GM12878 (cell line): ENCODE measurements at regions not wholly inside any gene's neighbourhood (a gene's known extent, or its start where the extent isn't known, plus 50 kb on each side); places are given as distances from the start of the nearest gene placed in this dataset.

ENCODE experiments used
- ATAC-seq: fragments of 200-7000 bp; cut with Tn5 transposase; 3 replicates; pipeline ENCODE4 v1.9.1; 2020; ENCODE audit warnings: mild to moderate bottlenecking, moderate library complexity
- BruUV-seq: library from RNA; stranded (reverse); fragments of 400-500 nt; replicated peaks from 2 replicates; lab custom pipeline; 2021; lab: Mats Ljungman, UMichigan
- CTCF ChIA-PET: fragments of 300-600 bp; sonication (Branson Sonifier 250); formaldehyde crosslinking; extraction: SDS; loops from one replicate; lab custom pipeline; 2021; ENCODE audit warnings: inconsistent platforms; lab: Yijun Ruan, JAX
- POLR2A ChIA-PET: fragments of 350-600 bp; formaldehyde crosslinking; extraction: SDS; loops from one replicate; lab custom pipeline; 2021; ENCODE audit warnings: inconsistent platforms; lab: Charles Lee
- RAD21 ChIA-PET: fragments of 300-600 bp; sonication (Branson Sonifier 250); formaldehyde crosslinking; loops from one replicate; lab custom pipeline; 2023; ENCODE audit warnings: antibody characterized with exemption; ENCODE audit not compliant: unreplicated experiment; lab: Charles Lee
- SMC1A ChIA-PET: fragments of 300-600 bp; sonication (Branson Sonifier 250); formaldehyde crosslinking; loops from one replicate; lab custom pipeline; 2023; ENCODE audit not compliant: unreplicated experiment, uncharacterized antibody; lab: Charles Lee
- DNase-seq: peaks from one replicate; pipeline ENCODE4 v3.0.0-alpha.2; 2011; ENCODE audit warnings: low read depth, low spot score
- FAIRE-seq: peaks from 3 replicates; lab custom pipeline; 2011; peaks lifted over from hg19 to GRCh38; lab: Jason Lieb, UNC
- H2AFZ ChIP-seq: 2 replicates; pipeline ENCODE4 v1.6.0; 2011; ENCODE audit warnings: low read depth, low read length, control low read depth; ENCODE audit not compliant: control insufficient read depth
- H3K27ac ChIP-seq: 2 replicates; pipeline ENCODE4 v1.5.1; 2011; ENCODE audit warnings: control low read depth; ENCODE audit not compliant: control insufficient read depth, insufficient read depth
- H3K27me3 ChIP-seq, 2 experiments: replicated peaks in 1 of 2; 2 replicates each; pipeline versions ENCODE4 v1.6.0 to v1.6.1; 2011; ENCODE audit warnings: low read length in 1 of 2; ENCODE audit not compliant: control insufficient read depth in 2 of 2, insufficient read depth in 2 of 2
- H3K36me3 ChIP-seq, 2 experiments: 2 replicates each; pipeline ENCODE4 v1.5.1; 2011; ENCODE audit warnings: low read length in 1 of 2; ENCODE audit not compliant: control insufficient read depth in 2 of 2, insufficient read depth in 2 of 2
- H3K4me1 ChIP-seq: 2 replicates; pipeline ENCODE4 v1.6.1; 2011; ENCODE audit warnings: mild to moderate bottlenecking, low read length, moderate library complexity, mixed read lengths; ENCODE audit not compliant: control insufficient read depth, insufficient read depth
- H3K4me2 ChIP-seq: 2 replicates; pipeline ENCODE4 v1.6.0; 2011; ENCODE audit warnings: control low read depth; ENCODE audit not compliant: control insufficient read depth, insufficient read depth
- H3K4me3 ChIP-seq: fragments of 200-600 bp; sonication (generic); 2 replicates; pipeline ENCODE4 v1.5.1; 2016
- H3K79me2 ChIP-seq: 2 replicates; pipeline ENCODE4 v1.6.0; 2011; ENCODE audit warnings: low read length; ENCODE audit not compliant: control insufficient read depth, insufficient read depth
- H3K9ac ChIP-seq: 2 replicates; pipeline ENCODE4 v1.8.0; 2011; ENCODE audit warnings: low read length, control low read depth, mixed read lengths; ENCODE audit not compliant: control insufficient read depth, insufficient read depth
- H3K9me3 ChIP-seq: replicated peaks from 3 replicates; pipeline ENCODE4 v1.5.1; 2011; ENCODE audit warnings: mild to moderate bottlenecking, low read length; ENCODE audit not compliant: control insufficient read depth, insufficient read depth
- H4K20me1 ChIP-seq: 2 replicates; pipeline ENCODE4 v1.6.0; 2011; ENCODE audit not compliant: control insufficient read depth, insufficient read depth
- E2F4 ChIP-seq: IDR thresholded peaks from 2 replicates; pipeline ENCODE4 v1.6.1; 2012; ENCODE audit warnings: low read depth, low read length, improper control_type of control experiment
- E4F1 ChIP-seq: fragments of 450-650 bp; IDR thresholded peaks from 2 replicates; pipeline ENCODE4 v1.6.1; 2018; ENCODE audit warnings: borderline replicate concordance, mild to moderate bottlenecking; ENCODE audit not compliant: partially characterized antibody
- EGR1 ChIP-seq, 2 experiments: IDR thresholded peaks; 1 replicate in 1 of 2; 2 replicates in 1 of 2; pipeline ENCODE4 v1.6.1; 2011 to 2012; ENCODE audit warnings: low read depth in 2 of 2, low read length in 2 of 2, borderline replicate concordance in 1 of 2, mild to moderate bottlenecking in 1 of 2, moderate library complexity in 1 of 2
- FOXK2 ChIP-seq: fragments of 450-650 bp; IDR thresholded peaks from 2 replicates; pipeline ENCODE4 v1.6.1; 2017; ENCODE audit warnings: mild to moderate bottlenecking, moderate library complexity
- HDAC6 ChIP-seq: fragments of 200-600 bp; sonication (generic); IDR thresholded peaks from one replicate; pipeline ENCODE4 v1.8.0; 2017; ENCODE audit warnings: antibody characterized with exemption; ENCODE audit not compliant: unreplicated experiment
- PAX8 ChIP-seq: fragments of 450-650 bp; IDR thresholded peaks from 2 replicates; pipeline ENCODE4 v1.6.1; 2017; ENCODE audit warnings: mild to moderate bottlenecking, moderate library complexity
- POLR2AphosphoS2 ChIP-seq: IDR thresholded peaks from 2 replicates; pipeline ENCODE4 v1.6.1; 2011; ENCODE audit warnings: low read depth, mild to moderate bottlenecking, low read length, improper control_type of control experiment, moderate library complexity
- POU2F2 ChIP-seq: IDR thresholded peaks from 3 replicates; pipeline ENCODE4 v1.6.1; 2011; ENCODE audit warnings: low read depth, mild to moderate bottlenecking, low read length, borderline replicate concordance
- RELB ChIP-seq: fragments of 450-650 bp; IDR thresholded peaks from 2 replicates; pipeline ENCODE4 v1.6.1; 2017; ENCODE audit warnings: low read depth, mild to moderate bottlenecking, moderate library complexity
- SMAD5 ChIP-seq: IDR thresholded peaks from 2 replicates; pipeline ENCODE4 v1.6.1; 2016; ENCODE audit warnings: antibody characterized with exemption, low read depth
- SUPT20H ChIP-seq: IDR thresholded peaks from 2 replicates; pipeline ENCODE4 v1.6.1; 2011; ENCODE audit warnings: low read depth, mild to moderate bottlenecking, low read length, moderate library complexity, borderline replicate concordance; ENCODE audit not compliant: control insufficient read depth
- ZBTB11 ChIP-seq: fragments of 450-650 bp; formaldehyde crosslinking; IDR thresholded peaks from 2 replicates; pipeline ENCODE4 v1.5.0; 2022; ENCODE audit warnings: mild to moderate bottlenecking, missing genetic modification characterization
- WGBS: methylation state at CpG from one replicate; pipeline ENCODE4 v1.1.6; 2016; ENCODE audit warnings: low lambda C conversion rate; ENCODE audit not compliant: insufficient replicate concordance, insufficient coverage; ENCODE audit errors: missing lambda C conversion rate; 5-methylcytosine and 5-hydroxymethylcytosine counted together
- in situ Hi-C: fragments of 300-500 bp; cut with MboI; formaldehyde crosslinking; loops from 9 replicates; pipeline ENCODE4 v1.14.3; 2018; ENCODE audit warnings: mixed read lengths
- intact Hi-C: fragments of 100-400 bp; cut with micrococcal nuclease; formaldehyde crosslinking; loops from one replicate; pipeline ENCODE4 v1.14.2; 2022; ENCODE audit not compliant: unreplicated experiment

GRCh38 chr10:108352771-108353170 lies 1188.3 kb upstream of the SORCS1 start:
- DNase-seq (no peak), ATAC-seq (no peak), FAIRE-seq (no peak)
- no peaks in the 10 kb centered on the region for H3K27me3 ChIP-seq
- no peak overlapping the region for H2AFZ ChIP-seq
- H3K9me3 ChIP-seq, result no peaks in the 10 kb centered on the region
- in situ Hi-C loops (no loop called here), intact Hi-C loops (loop anchor here (10.0 kb wide), 1 partner anchor 432 kb away; no protein-coding TSS in a partner anchor)
- H3K4me1 ChIP-seq, result no peaks in the 10 kb centered on the region
- no peaks in the 10 kb centered on the region for H4K20me1 ChIP-seq
- H3K27ac ChIP-seq, result no peak overlapping the region
- H3K9ac ChIP-seq, result no peak overlapping the region
- no TSS peak for BruUV-seq
- WGBS, result 3% methylated on average over 2 of the region's 2 CpGs
- POLR2A ChIA-PET, result no interaction called here
- CTCF ChIA-PET, result no interaction called here
- H3K36me3 ChIP-seq, result no peaks in the 10 kb centered on the region
- no peaks in the 10 kb centered on the region for H3K79me2 ChIP-seq
- H3K4me3 ChIP-seq, result no peak overlapping the region
- RAD21 ChIA-PET, result no interaction called here
- H3K4me2 ChIP-seq, result no peak overlapping the region
- SMC1A ChIA-PET, result no interaction called here
- TF ChIP-seq PAX8 (no peak), POLR2AphosphoS2 (no peak), POU2F2 (no peak), SMAD5 (no peak), HDAC6 (no peak), E2F4 (no peak), RELB (no peak), SUPT20H (no peak), EGR1 (IDR thresholded peaks at IDR 0.05; ENCODE audit: borderline replicate concordance in 1 of 2, low read depth in 2 of 2, low read length in 2 of 2) (no peak), ZBTB11 (CRISPR knock-in tag) (no peak), E4F1 (no peak), FOXK2 (no peak)
